Liver (tissue), 8 donors: ENCODE measurements at regions not wholly inside any gene's neighbourhood (a gene's known extent, or its start where the extent isn't known, plus 50 kb on each side); places are given as distances from the start of the nearest gene placed in this dataset.

Experiments
- DNase-seq: peaks from one replicate; pipeline ENCODE4 v3.0.0-alpha.2; 2017; ENCODE audit warnings: low spot score
- H3K27ac ChIP-seq, 2 donors: one replicate each; pipeline ENCODE4 v1.7.0; 2013; ENCODE audit warnings: inconsistent platforms in 2 of 2, low read length in 2 of 2, control low read depth in 1 of 2, low read depth in 1 of 2, mild to moderate bottlenecking in 1 of 2
- H3K27me3 ChIP-seq, 4 donors: one replicate each; pipeline versions ENCODE4 v1.6.1 to v1.7.0; 2013; ENCODE audit warnings: low read length in 3 of 4, inconsistent platforms in 1 of 4, mild to moderate bottlenecking in 1 of 4, moderate library complexity in 1 of 4; ENCODE audit not compliant: control insufficient read depth in 4 of 4, insufficient read depth in 4 of 4
- H3K36me3 ChIP-seq, 4 donors: one replicate each; pipeline versions ENCODE4 v1.6.1 to v1.7.0; 2013; ENCODE audit warnings: low read length in 3 of 4, mild to moderate bottlenecking in 3 of 4, low read depth in 1 of 4, moderate library complexity in 1 of 4; ENCODE audit not compliant: control insufficient read depth in 4 of 4, insufficient read depth in 3 of 4
- H3K4me1 ChIP-seq, 4 donors: one replicate each; pipeline versions ENCODE4 v1.6.1 to v1.7.0; 2013; ENCODE audit warnings: low read length in 3 of 4, mild to moderate bottlenecking in 3 of 4, moderate library complexity in 1 of 4; ENCODE audit not compliant: control insufficient read depth in 4 of 4, insufficient read depth in 4 of 4
- H3K4me3 ChIP-seq, 3 donors: one replicate each; pipeline versions ENCODE4 v1.6.1 to v1.7.0; 2013; ENCODE audit warnings: low read length in 3 of 3, control low read depth in 1 of 3, low read depth in 1 of 3, mild to moderate bottlenecking in 1 of 3
- H3K9ac ChIP-seq, 2 donors: one replicate each; pipeline ENCODE4 v1.7.0; 2013; ENCODE audit warnings: low read length in 2 of 2, mild to moderate bottlenecking in 2 of 2, moderate library complexity in 2 of 2, control low read depth in 1 of 2, low read depth in 1 of 2
- H3K9me3 ChIP-seq, 4 donors: one replicate each; pipeline versions ENCODE4 v1.6.1 to v1.7.0; 2013; ENCODE audit warnings: low read length in 3 of 4; ENCODE audit not compliant: control insufficient read depth in 4 of 4
- ATF3 ChIP-seq: IDR thresholded peaks from 2 replicates; pipeline ENCODE4 v1.6.1; 2016; ENCODE audit warnings: antibody characterized with exemption
- CTCF ChIP-seq: fragments of 150-350 bp; IDR thresholded peaks from 2 replicates; pipeline ENCODE4 v1.5.1; 2017; ENCODE audit warnings: improper control_type of control experiment, low read depth, low read length; ENCODE audit not compliant: missing input control
- EGR1 ChIP-seq, 2 donors: IDR thresholded peaks; 2 replicates each; pipeline ENCODE4 v1.6.1; 2016 to 2018; ENCODE audit warnings: antibody characterized with exemption in 2 of 2, low read depth in 2 of 2
- FOXA1 ChIP-seq: IDR thresholded peaks from 2 replicates; pipeline ENCODE4 v1.6.1; 2016; ENCODE audit warnings: antibody characterized with exemption
- FOXA2 ChIP-seq: IDR thresholded peaks from 2 replicates; pipeline ENCODE4 v1.6.1; 2016; ENCODE audit warnings: antibody characterized with exemption
- GABPA ChIP-seq, 2 donors: IDR thresholded peaks in 1 of 2; conservative IDR thresholded peaks in 1 of 2; 2 replicates each; pipeline ENCODE4 v1.6.1; 2016; ENCODE audit warnings: antibody characterized with exemption in 2 of 2, mild to moderate bottlenecking in 1 of 2, moderate library complexity in 1 of 2
- HNF4A ChIP-seq, 2 donors: conservative IDR thresholded peaks; 2 replicates each; pipeline ENCODE4 v1.6.1; 2016; ENCODE audit warnings: antibody characterized with exemption in 2 of 2, mild to moderate bottlenecking in 2 of 2
- HNF4G ChIP-seq: IDR thresholded peaks from 2 replicates; pipeline ENCODE4 v1.6.1; 2016; ENCODE audit warnings: antibody characterized with exemption
- JUND ChIP-seq, 2 donors: IDR thresholded peaks; 2 replicates each; pipeline ENCODE4 v1.6.1; 2016; ENCODE audit warnings: antibody characterized with exemption in 2 of 2
- MAX ChIP-seq: IDR thresholded peaks from 2 replicates; pipeline ENCODE4 v1.6.1; 2016; ENCODE audit warnings: antibody characterized with exemption
- NR2F2 ChIP-seq: IDR thresholded peaks from 2 replicates; pipeline ENCODE4 v1.6.1; 2016; ENCODE audit warnings: antibody characterized with exemption
- RAD21 ChIP-seq, 2 donors: IDR thresholded peaks; 2 replicates each; pipeline ENCODE4 v1.6.1; 2016; ENCODE audit warnings: antibody characterized with exemption in 2 of 2, mild to moderate bottlenecking in 2 of 2
- REST ChIP-seq: IDR thresholded peaks from 2 replicates; pipeline ENCODE4 v1.6.1; 2016; ENCODE audit warnings: antibody characterized with exemption, mild to moderate bottlenecking
- RXRA ChIP-seq, 2 donors: IDR thresholded peaks; 2 replicates each; pipeline ENCODE4 v1.6.1; 2017 to 2018; ENCODE audit warnings: antibody characterized with exemption in 2 of 2, mild to moderate bottlenecking in 1 of 2
- SP1 ChIP-seq: IDR thresholded peaks from 2 replicates; pipeline ENCODE4 v1.6.1; 2018; ENCODE audit warnings: antibody characterized with exemption, mild to moderate bottlenecking
- TAF1 ChIP-seq: conservative IDR thresholded peaks from 2 replicates; pipeline ENCODE4 v1.6.1; 2016; ENCODE audit warnings: antibody characterized with exemption, mild to moderate bottlenecking
- WGBS: extraction: QIAGEN DNeasy Blood & Tissue Kit; methylation state at CpG from one replicate; pipeline ENCODE4 v1.1.7; 2013; 5-methylcytosine and 5-hydroxymethylcytosine counted together
- TF ChIP-seq, protein P1 (sequence below): IDR thresholded peaks from 2 replicates; pipeline ENCODE4 v1.6.1; 2016; ENCODE audit warnings: antibody characterized with exemption
- donor health status: healthy.
- donor health status: healthy.
- donor health status: healthy.
- donor health status: healthy.
- donor health status: healthy.

DNA sequence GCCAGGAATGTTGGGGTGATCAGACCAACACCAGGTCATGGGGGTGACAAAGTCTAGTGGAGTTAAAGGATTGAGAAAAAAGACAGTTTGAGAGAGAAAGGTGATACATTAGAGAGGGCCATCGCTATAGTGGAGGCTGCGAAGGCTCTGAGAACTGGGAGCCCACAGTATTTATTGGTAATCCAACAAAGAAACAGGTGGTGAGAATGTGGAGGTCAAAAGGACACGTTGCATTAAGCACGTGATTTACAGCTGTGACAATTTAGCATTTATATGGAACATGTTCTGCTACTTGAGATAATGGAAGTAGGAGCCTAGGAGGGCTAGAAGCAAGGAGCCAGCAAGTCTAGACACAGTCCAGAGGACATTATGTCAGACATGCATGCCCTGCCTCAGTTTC, 2086.5 kb upstream of the C9orf72 start:
- H3K27me3 ChIP-seq, result no peaks in the 10 kb centered on the region
- no peak overlapping the region for H3K27ac ChIP-seq
- H3K36me3 ChIP-seq, result no peaks in the 10 kb centered on the region
- 78% methylated on average over 4 of the region's 4 CpGs for WGBS
- H3K4me3 ChIP-seq, result no peak overlapping the region
- no peaks in the 10 kb centered on the region for H3K9me3 ChIP-seq
- TF ChIP-seq MAX (no peak), NR2F2 (no peak), SP1 (no peak), FOXA2 (no peak), RXRA (IDR thresholded peaks at IDR 0.05) (no peak), HNF4G (no peak), ATF3 (no peak), RAD21 (IDR thresholded peaks at IDR 0.05) (no peak), REST (no peak), JUND (IDR thresholded peaks at IDR 0.05) (no peak), FOXA1 (no peak), CTCF (no peak), EGR1 (IDR thresholded peaks at IDR 0.05; ENCODE audit: low read depth in 2 of 2) (no peak), HNF4A (conservative IDR thresholded peaks at IDR 0.05) (no peak), TAF1 (no peak)
- TF ChIP-seq, protein P1, sequence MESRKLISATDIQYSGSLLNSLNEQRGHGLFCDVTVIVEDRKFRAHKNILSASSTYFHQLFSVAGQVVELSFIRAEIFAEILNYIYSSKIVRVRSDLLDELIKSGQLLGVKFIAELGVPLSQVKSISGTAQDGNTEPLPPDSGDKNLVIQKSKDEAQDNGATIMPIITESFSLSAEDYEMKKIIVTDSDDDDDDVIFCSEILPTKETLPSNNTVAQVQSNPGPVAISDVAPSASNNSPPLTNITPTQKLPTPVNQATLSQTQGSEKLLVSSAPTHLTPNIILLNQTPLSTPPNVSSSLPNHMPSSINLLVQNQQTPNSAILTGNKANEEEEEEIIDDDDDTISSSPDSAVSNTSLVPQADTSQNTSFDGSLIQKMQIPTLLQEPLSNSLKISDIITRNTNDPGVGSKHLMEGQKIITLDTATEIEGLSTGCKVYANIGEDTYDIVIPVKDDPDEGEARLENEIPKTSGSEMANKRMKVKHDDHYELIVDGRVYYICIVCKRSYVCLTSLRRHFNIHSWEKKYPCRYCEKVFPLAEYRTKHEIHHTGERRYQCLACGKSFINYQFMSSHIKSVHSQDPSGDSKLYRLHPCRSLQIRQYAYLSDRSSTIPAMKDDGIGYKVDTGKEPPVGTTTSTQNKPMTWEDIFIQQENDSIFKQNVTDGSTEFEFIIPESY, result no peak
- H3K4me1 ChIP-seq, result no peaks in the 10 kb centered on the region
- DNase-seq, result no peak
- H3K9ac ChIP-seq, result no peak overlapping the region

GRCh38 chr9:29668732-29669131, 2095.5 kb upstream of the C9orf72 start:
- Histone ChIP-seq H3K4me3 (no peak overlapping the region), H3K27me3 (no peaks in the 10 kb centered on the region), H3K4me1 (no peaks in the 10 kb centered on the region), H3K36me3 (no peaks in the 10 kb centered on the region), H3K9ac (no peak overlapping the region), H3K9me3 (no peaks in the 10 kb centered on the region), H3K27ac (no peak overlapping the region)
- 86% methylated on average over 1 of the region's 1 CpG for WGBS
- no peak for DNase-seq
- TF ChIP-seq FOXA2 (no peak), JUND (IDR thresholded peaks at IDR 0.05) (no peak), CTCF (no peak), NR2F2 (no peak), RXRA (IDR thresholded peaks at IDR 0.05) (no peak), HNF4G (no peak), TAF1 (no peak), ATF3 (no peak), SP1 (no peak), MAX (no peak), RAD21 (IDR thresholded peaks at IDR 0.05) (no peak), EGR1 (IDR thresholded peaks at IDR 0.05; ENCODE audit: low read depth in 2 of 2) (no peak), FOXA1 (no peak), GABPA (IDR thresholded peaks at IDR 0.05 in 1 of 2, conservative IDR thresholded peaks at IDR 0.05 in 1 of 2) (no peak)
